HCT116 (cell line): ENCODE measurements at regions not wholly inside any gene's neighbourhood (a gene's known extent, or its start where the extent isn't known, plus 50 kb on each side); places are given as distances from the start of the nearest gene placed in this dataset.

Experiments
- CBX3 ChIP-seq: IDR thresholded peaks from 2 replicates; pipeline ENCODE4 v1.6.1; 2012; ENCODE audit warnings: low read depth
- CEBPB ChIP-seq: IDR thresholded peaks from 2 replicates; pipeline ENCODE4 v1.6.1; 2012; ENCODE audit warnings: low read depth
- ELF1 ChIP-seq: IDR thresholded peaks from 2 replicates; pipeline ENCODE4 v1.6.1; 2012; ENCODE audit warnings: low read depth, borderline replicate concordance
- EZH2 ChIP-seq: fragments of 200-600 bp; sonication (generic); IDR thresholded peaks from 2 replicates; pipeline ENCODE4 v1.6.1; 2017; ENCODE audit warnings: antibody characterized with exemption, mixed run types
- EZH2phosphoT487 ChIP-seq: fragments of 200-600 bp; IDR thresholded peaks from 2 replicates; pipeline ENCODE4 v1.6.1; 2018; ENCODE audit warnings: antibody characterized with exemption, borderline replicate concordance
- POLR2A ChIP-seq: IDR thresholded peaks from 2 replicates; pipeline ENCODE4 v1.7.0; 2011; ENCODE audit warnings: borderline replicate concordance; ENCODE audit not compliant: insufficient read depth, insufficient read length; ENCODE audit errors: extremely low read depth
- POLR2AphosphoS5 ChIP-seq: IDR thresholded peaks from 2 replicates; pipeline ENCODE4 v1.6.1; 2011; ENCODE audit warnings: mild to moderate bottlenecking, low read depth, low read length, moderate library complexity
- RAD21 ChIP-seq: IDR thresholded peaks from 2 replicates; pipeline ENCODE4 v1.6.1; 2012; ENCODE audit warnings: low read depth, mild to moderate bottlenecking
- SIN3A ChIP-seq: IDR thresholded peaks from 2 replicates; pipeline ENCODE4 v1.6.1; 2012; ENCODE audit warnings: low read depth
- ZNF274 ChIP-seq: fragments of 200-500 bp; sonication (Bioruptor generic); IDR thresholded peaks from 2 replicates; pipeline ENCODE4 v1.6.1; 2014; ENCODE audit warnings: mild to moderate bottlenecking, low read depth, low read length, inconsistent platforms
- TF ChIP-seq, protein P1 (sequence below), 3 experiments: fragments of 200-600 bp in 1 of 3; sonication (generic) in 1 of 3; IDR thresholded peaks in 2 of 3; conservative IDR thresholded peaks in 1 of 3; 2 replicates each; pipeline ENCODE4 v1.5.1; 2012 to 2017; ENCODE audit warnings: low read depth in 2 of 3, low read length in 2 of 3, antibody characterized with exemption in 1 of 3, borderline replicate concordance in 1 of 3, control low read depth in 1 of 3, mild to moderate bottlenecking in 1 of 3, mixed read lengths in 1 of 3, mixed run types in 1 of 3, moderate library complexity in 1 of 3; ENCODE audit not compliant: insufficient read depth in 1 of 3
- TF ChIP-seq, protein P2 (sequence below): IDR thresholded peaks from 2 replicates; pipeline ENCODE4 v1.6.1; 2012
- TF ChIP-seq, protein P3 (sequence below): IDR thresholded peaks from 2 replicates; pipeline ENCODE4 v1.6.1; 2012; ENCODE audit warnings: low read depth

DNA sequence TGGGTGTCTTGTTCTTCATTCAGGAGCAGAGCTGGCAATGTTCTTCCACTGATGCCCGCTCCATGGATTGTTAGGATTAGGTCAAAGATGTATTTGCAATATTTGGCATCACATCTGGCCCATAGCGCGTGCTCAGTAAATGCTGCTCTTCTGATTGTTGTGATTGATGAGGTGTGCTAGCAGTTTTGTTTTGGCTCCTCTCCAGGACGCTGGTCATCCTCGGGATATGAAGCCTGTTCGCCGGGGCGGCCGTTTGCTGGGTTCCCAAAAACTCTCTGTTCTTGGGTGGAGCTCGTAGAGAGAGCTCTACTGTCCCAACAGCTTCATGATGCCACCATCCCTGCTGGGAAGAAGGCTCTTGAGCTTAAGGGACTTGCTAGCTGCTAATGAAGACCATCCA, 96.9 kb downstream of the XRCC2 start:
- TF ChIP-seq, protein P1, sequence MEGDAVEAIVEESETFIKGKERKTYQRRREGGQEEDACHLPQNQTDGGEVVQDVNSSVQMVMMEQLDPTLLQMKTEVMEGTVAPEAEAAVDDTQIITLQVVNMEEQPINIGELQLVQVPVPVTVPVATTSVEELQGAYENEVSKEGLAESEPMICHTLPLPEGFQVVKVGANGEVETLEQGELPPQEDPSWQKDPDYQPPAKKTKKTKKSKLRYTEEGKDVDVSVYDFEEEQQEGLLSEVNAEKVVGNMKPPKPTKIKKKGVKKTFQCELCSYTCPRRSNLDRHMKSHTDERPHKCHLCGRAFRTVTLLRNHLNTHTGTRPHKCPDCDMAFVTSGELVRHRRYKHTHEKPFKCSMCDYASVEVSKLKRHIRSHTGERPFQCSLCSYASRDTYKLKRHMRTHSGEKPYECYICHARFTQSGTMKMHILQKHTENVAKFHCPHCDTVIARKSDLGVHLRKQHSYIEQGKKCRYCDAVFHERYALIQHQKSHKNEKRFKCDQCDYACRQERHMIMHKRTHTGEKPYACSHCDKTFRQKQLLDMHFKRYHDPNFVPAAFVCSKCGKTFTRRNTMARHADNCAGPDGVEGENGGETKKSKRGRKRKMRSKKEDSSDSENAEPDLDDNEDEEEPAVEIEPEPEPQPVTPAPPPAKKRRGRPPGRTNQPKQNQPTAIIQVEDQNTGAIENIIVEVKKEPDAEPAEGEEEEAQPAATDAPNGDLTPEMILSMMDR (IDR thresholded peaks at IDR 0.05 in 2 of 3, conservative IDR thresholded peaks at IDR 0.05 in 1 of 3; ENCODE audit: borderline replicate concordance in 1 of 3, insufficient read depth in 1 of 3, low read depth in 2 of 3, low read length in 2 of 3) = no peak
- TF ChIP-seq, protein P2, sequence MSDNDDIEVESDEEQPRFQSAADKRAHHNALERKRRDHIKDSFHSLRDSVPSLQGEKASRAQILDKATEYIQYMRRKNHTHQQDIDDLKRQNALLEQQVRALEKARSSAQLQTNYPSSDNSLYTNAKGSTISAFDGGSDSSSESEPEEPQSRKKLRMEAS = no peak
- no peak for TF ChIP-seq POLR2A
- TF ChIP-seq RAD21 = no peak
- no peak for TF ChIP-seq CBX3
- TF ChIP-seq CEBPB = no peak
- TF ChIP-seq POLR2AphosphoS5 = no peak
- no peak for TF ChIP-seq SIN3A
- TF ChIP-seq ELF1 = no peak
- TF ChIP-seq EZH2phosphoT487 = no peak
- no peak for TF ChIP-seq ZNF274
- TF ChIP-seq, protein P3, sequence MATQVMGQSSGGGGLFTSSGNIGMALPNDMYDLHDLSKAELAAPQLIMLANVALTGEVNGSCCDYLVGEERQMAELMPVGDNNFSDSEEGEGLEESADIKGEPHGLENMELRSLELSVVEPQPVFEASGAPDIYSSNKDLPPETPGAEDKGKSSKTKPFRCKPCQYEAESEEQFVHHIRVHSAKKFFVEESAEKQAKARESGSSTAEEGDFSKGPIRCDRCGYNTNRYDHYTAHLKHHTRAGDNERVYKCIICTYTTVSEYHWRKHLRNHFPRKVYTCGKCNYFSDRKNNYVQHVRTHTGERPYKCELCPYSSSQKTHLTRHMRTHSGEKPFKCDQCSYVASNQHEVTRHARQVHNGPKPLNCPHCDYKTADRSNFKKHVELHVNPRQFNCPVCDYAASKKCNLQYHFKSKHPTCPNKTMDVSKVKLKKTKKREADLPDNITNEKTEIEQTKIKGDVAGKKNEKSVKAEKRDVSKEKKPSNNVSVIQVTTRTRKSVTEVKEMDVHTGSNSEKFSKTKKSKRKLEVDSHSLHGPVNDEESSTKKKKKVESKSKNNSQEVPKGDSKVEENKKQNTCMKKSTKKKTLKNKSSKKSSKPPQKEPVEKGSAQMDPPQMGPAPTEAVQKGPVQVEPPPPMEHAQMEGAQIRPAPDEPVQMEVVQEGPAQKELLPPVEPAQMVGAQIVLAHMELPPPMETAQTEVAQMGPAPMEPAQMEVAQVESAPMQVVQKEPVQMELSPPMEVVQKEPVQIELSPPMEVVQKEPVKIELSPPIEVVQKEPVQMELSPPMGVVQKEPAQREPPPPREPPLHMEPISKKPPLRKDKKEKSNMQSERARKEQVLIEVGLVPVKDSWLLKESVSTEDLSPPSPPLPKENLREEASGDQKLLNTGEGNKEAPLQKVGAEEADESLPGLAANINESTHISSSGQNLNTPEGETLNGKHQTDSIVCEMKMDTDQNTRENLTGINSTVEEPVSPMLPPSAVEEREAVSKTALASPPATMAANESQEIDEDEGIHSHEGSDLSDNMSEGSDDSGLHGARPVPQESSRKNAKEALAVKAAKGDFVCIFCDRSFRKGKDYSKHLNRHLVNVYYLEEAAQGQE = no peak
- no peak for TF ChIP-seq EZH2
